ENCODE measurements at regions not wholly inside any gene's neighbourhood (a gene's known extent, or its start where the extent isn't known, plus 50 kb on each side); places are given as distances from the start of the nearest gene placed in this dataset.
A peak's percentile ranks its signal among the peaks of the same experiment; 100 is the strongest.
"Not testable (repeated sequence)": the region's sequence is repeated elsewhere in the genome, so short reads cannot be mapped to it uniquely, and the experiment has no call there.

- not testable (repeated sequence) for H3K9me3 ChIP-seq, H3K27me3 ChIP-seq, H3K4me3 ChIP-seq, H3K27ac ChIP-seq, H3K4me1 ChIP-seq, H3K36me3 ChIP-seq
- ATAC-seq (ENCODE audit: low FRiP score in 2 of 2) = peak in 1 of 2 donors; percentile 66
- 72 to 82% methylated on average over 8 to 13 of the region's 21 CpGs for WGBS, 2 donors
- peak in 1 of 2 donors; percentile 87 for DNase-seq
These were observed 154.9 kb downstream of the NPIPB11 start for GRCh38 chr16:29251571-29252011.

DNA sequence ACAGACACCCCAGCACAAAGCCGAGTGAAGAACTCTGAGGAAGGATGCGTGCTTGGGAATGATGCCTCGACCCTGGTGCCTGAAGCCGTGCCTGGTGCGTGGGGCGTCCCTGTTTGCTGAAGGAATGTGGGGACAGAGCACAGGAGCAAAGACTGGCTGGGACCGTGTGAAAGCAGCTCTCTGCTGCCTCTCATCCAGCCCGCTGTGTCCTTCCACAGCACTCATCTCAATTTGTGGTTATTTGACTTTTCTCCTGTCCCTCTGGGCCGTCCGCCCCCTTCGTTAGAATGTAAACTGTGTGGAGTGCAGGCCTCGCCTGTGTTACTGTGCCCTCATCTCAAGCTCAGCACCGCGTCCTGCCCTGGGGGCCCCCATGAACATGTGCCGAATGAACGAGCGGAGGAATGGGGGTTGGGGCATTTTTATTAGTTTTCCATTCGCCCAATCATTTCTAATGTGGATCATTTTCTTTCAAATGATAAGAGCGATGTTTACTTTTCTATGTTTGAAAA is 155.5 kb downstream of the NPIPB11 start:
- not testable (repeated sequence) for ATAC-seq (ENCODE audit: low FRiP score in 2 of 2); H3K27ac ChIP-seq; H3K4me1 ChIP-seq; H3K9me3 ChIP-seq; H3K4me3 ChIP-seq; H3K36me3 ChIP-seq; H3K27me3 ChIP-seq; DNase-seq
- WGBS, 2 donors = 82 to 92% methylated on average over 12 to 13 of the region's 19 CpGs

DNA sequence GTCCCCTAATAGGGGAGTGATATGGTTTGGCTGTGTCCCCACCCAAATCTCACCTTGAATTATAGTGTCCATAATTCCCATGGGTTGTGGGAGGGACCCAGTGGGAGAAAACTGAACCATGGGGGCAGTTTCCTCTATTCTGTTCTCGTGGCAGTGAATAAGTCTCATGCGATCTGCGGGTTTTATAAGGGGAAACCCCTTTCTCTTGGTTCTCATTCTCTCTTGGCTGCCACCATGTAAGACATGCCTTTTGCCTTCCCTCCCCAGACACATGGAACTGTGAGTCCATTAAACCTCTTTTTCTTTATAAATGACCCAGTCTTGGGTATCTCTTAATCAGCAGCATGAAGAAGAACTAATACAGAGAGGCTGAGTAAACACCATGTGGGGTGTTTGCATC is 156.0 kb downstream of the NPIPB11 start:
- not testable (repeated sequence) for H3K27ac ChIP-seq; H3K36me3 ChIP-seq; H3K4me1 ChIP-seq; H3K4me3 ChIP-seq; DNase-seq; H3K27me3 ChIP-seq; H3K9me3 ChIP-seq; ATAC-seq (ENCODE audit: low FRiP score in 2 of 2)
- WGBS, 2 donors = 90 to 96% methylated on average over 3 of the region's 3 CpGs

- not testable (repeated sequence) for H3K4me3 ChIP-seq; H3K9me3 ChIP-seq; H3K27me3 ChIP-seq; H3K27ac ChIP-seq; H3K36me3 ChIP-seq; ATAC-seq (ENCODE audit: low FRiP score in 2 of 2); H3K4me1 ChIP-seq
- WGBS, 2 donors = 87 to 90% methylated on average over 5 to 8 of the region's 8 CpGs
- peak in 1 of 2 donors; percentile 56 for DNase-seq
These were observed 157.6 kb downstream of the NPIPB11 start for GRCh38 chr16:29248940-29249318.

GRCh38 chr16:29248306-29248939 is 158.1 kb downstream of the NPIPB11 start:
- H3K27me3 ChIP-seq, H3K36me3 ChIP-seq, H3K27ac ChIP-seq, H3K4me3 ChIP-seq, H3K4me1 ChIP-seq, H3K9me3 ChIP-seq: not testable (repeated sequence)
- peak; percentile 12 to 59 for ATAC-seq (ENCODE audit: low FRiP score in 2 of 2)
- peak in 1 of 2 donors; percentile 27 for DNase-seq
- 57 to 81% methylated on average over 6 to 18 of the region's 18 CpGs for WGBS, 2 donors

GRCh38 chr16:29246091-29246490 is 160.4 kb downstream of the NPIPB11 start:
- not testable (repeated sequence) for H3K36me3 ChIP-seq; H3K27me3 ChIP-seq; ATAC-seq (ENCODE audit: low FRiP score in 2 of 2); H3K4me1 ChIP-seq; H3K9me3 ChIP-seq; DNase-seq; H3K27ac ChIP-seq; H3K4me3 ChIP-seq
- WGBS, 2 donors = 79 to 80% methylated on average over 5 of the region's 5 CpGs

GRCh38 chr16:29237971-29238370 is 168.5 kb downstream of the NPIPB11 start:
- no peak overlapping the region for H3K4me3 ChIP-seq
- no peaks in the 10 kb centered on the region for H3K27me3 ChIP-seq
- TF ChIP-seq POLR2A (IDR thresholded peaks at IDR 0.05) = no peak
- no peak for TF ChIP-seq EP300 (IDR thresholded peaks at IDR 0.05)
- TF ChIP-seq, protein P1, sequence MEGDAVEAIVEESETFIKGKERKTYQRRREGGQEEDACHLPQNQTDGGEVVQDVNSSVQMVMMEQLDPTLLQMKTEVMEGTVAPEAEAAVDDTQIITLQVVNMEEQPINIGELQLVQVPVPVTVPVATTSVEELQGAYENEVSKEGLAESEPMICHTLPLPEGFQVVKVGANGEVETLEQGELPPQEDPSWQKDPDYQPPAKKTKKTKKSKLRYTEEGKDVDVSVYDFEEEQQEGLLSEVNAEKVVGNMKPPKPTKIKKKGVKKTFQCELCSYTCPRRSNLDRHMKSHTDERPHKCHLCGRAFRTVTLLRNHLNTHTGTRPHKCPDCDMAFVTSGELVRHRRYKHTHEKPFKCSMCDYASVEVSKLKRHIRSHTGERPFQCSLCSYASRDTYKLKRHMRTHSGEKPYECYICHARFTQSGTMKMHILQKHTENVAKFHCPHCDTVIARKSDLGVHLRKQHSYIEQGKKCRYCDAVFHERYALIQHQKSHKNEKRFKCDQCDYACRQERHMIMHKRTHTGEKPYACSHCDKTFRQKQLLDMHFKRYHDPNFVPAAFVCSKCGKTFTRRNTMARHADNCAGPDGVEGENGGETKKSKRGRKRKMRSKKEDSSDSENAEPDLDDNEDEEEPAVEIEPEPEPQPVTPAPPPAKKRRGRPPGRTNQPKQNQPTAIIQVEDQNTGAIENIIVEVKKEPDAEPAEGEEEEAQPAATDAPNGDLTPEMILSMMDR (IDR thresholded peaks at IDR 0.05) = no peak
- no peak for TF ChIP-seq POLR2AphosphoS5 (IDR thresholded peaks at IDR 0.05)
- H3K27ac ChIP-seq = no peak overlapping the region
- H3K36me3 ChIP-seq = no peaks in the 10 kb centered on the region
- no peaks in the 10 kb centered on the region for H3K9me3 ChIP-seq
- ATAC-seq (ENCODE audit: low FRiP score in 2 of 2) = no peak
- no peaks in the 10 kb centered on the region for H3K4me1 ChIP-seq
- 79 to 90% methylated on average over 7 of the region's 7 CpGs for WGBS, 2 donors
- DNase-seq = no peak

- DNase-seq, H3K27ac ChIP-seq: not testable (repeated sequence)
- WGBS, 2 donors = 97 to 98% methylated on average over 15 of the region's 15 CpGs
These were observed 169.0 kb downstream of the NPIPB11 start for GRCh38 chr16:29237495-29237894.

DNA sequence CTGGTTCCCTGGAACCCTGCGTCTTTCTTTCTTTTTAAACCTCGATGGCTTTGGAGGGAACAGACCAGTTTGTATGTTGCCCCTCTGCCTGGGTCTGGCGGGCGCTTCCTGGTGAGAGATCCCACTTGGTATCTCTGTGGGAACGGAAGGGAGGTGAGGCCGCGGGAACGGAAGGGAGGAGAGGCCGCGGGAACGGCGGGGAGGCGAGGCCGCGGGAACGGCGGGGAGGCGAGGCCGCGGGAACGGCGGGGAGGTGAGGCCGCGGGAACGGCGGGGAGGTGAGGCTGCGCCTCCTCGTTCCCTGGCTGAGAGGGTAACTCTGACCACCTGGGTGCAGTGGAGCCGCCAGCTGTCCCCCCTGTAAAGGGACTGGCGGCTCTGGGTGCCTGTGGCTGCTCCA is 169.5 kb downstream of the NPIPB11 start:
- ATAC-seq (ENCODE audit: low FRiP score in 2 of 2); H3K9me3 ChIP-seq; H3K4me1 ChIP-seq; H3K36me3 ChIP-seq; H3K27ac ChIP-seq; H3K27me3 ChIP-seq; H3K4me3 ChIP-seq: not testable (repeated sequence)
- 95 to 96% methylated on average over 30 of the region's 30 CpGs for WGBS, 2 donors
- DNase-seq = peak in 1 of 2 donors; percentile 63

More at GRCh38 chr16:29237495-29237894, 169.0 kb downstream of the NPIPB11 start:
- ATAC-seq (ENCODE audit: low FRiP score in 2 of 2); H3K4me3 ChIP-seq; H3K27me3 ChIP-seq; H3K36me3 ChIP-seq; H3K4me1 ChIP-seq; H3K9me3 ChIP-seq: not testable (repeated sequence)

DNA sequence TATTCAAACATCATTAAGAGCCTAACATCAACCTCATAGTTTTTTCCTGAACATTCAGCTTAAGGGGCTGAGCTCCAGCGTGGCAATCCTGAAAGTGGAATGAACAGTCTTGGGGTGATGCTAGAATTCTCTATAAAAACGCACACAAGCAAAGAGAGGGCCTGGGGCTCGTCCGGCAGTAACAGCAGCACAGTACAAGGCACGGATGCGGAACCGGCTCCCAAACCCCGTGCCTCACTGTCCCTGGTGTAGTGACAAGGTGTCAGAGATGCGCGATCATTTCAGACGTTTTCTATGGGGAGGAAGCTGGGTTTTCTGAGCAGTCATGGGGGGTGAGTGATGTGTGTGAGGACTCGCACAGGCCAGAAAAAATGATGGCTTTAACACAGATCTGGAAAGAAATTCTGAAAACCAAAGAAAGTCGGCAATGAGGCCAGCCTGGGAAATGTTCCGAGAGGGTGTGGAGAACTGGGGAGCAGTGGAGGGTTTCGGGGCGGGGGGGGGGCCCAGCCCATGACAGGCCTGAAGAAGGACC is 170.6 kb downstream of the NPIPB11 start:
- WGBS, 2 donors = 88 to 96% methylated on average over 15 of the region's 16 CpGs
- not testable (repeated sequence) for DNase-seq; H3K27ac ChIP-seq; H3K4me1 ChIP-seq; H3K9me3 ChIP-seq; H3K36me3 ChIP-seq; H3K4me3 ChIP-seq; H3K27me3 ChIP-seq; ATAC-seq (ENCODE audit: low FRiP score in 2 of 2)

DNA sequence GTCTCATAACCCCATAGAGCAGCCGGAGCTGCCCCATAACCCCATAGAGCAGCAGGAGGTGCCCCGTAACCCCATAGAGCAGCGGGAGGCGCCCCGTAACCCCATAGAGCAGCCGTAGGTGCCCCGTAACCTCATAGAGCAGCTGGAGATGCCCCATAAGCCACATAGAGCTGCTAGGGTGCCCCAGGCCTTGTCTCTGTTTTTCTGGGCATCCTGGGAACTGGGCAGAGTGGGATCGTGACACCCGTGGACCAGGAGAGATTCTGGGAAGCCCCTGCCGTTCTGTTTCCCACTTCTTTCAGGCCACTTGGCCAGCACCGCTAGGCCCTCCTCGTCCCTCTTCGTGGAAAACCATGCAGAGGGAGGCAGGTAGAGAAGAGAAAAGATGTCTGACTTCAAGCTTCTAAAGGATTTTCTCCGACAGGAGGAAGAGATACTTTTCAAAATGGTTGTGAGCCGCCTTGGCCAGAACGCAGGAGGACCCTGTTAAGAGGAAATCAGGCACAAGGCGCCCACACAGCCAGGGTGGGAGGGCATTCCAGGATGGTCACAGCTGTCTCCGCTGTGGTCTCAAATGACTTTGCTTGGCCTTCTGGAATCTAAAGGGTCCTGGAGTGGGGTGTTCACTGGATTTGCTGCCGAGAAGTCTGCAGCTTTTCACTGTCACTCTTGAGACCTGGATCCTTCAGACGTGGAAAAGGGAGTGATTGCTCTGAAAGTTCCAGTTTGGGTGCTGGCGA is 171.8 kb downstream of the NPIPB11 start:
- H3K27ac ChIP-seq; H3K9me3 ChIP-seq; H3K4me1 ChIP-seq; H3K27me3 ChIP-seq; ATAC-seq (ENCODE audit: low FRiP score in 2 of 2); DNase-seq; H3K36me3 ChIP-seq; H3K4me3 ChIP-seq: not testable (repeated sequence)
- WGBS, 2 donors = 85 to 92% methylated on average over 7 to 18 of the region's 21 CpGs
